SK-N-SH treated with all-trans-retinoic acid at 6 μM for 48 hours (cell line): ENCODE measurements at regions not wholly inside any gene's neighbourhood (a gene's known extent, or its start where the extent isn't known, plus 50 kb on each side); places are given as distances from the start of the nearest gene placed in this dataset.

Source experiments
- ATAC-seq: fragments of 200-7000 bp; cut with Tn5 transposase; 3 replicates; pipeline ENCODE4 v1.9.1; 2020; ENCODE audit warnings: mild to moderate bottlenecking, moderate library complexity
- ARNTL ChIP-seq: fragments of 450-650 bp; formaldehyde crosslinking; IDR thresholded peaks from 2 replicates; pipeline ENCODE4 v1.5.0; 2020; ENCODE audit warnings: low read depth, mild to moderate bottlenecking, moderate library complexity, borderline replicate concordance
- BACH2 ChIP-seq: fragments of 250-450 bp; sonication (Bioruptor Pico); IDR thresholded peaks from 2 replicates; pipeline ENCODE4 v1.9.0; 2021; ENCODE audit warnings: mild to moderate bottlenecking, borderline replicate concordance
- CSDC2 ChIP-seq: fragments of 250-450 bp; sonication (Bioruptor Pico); IDR thresholded peaks from 2 replicates; pipeline ENCODE4 v1.5.0; 2020; ENCODE audit warnings: mild to moderate bottlenecking, moderate library complexity
- ESRRG ChIP-seq: fragments of 250-450 bp; sonication (Bioruptor Pico); IDR thresholded peaks from 2 replicates; pipeline ENCODE4 v1.6.1; 2021; ENCODE audit warnings: mild to moderate bottlenecking
- GLIS3 ChIP-seq: fragments of 250-450 bp; sonication (Bioruptor Pico); IDR thresholded peaks from 2 replicates; pipeline ENCODE4 v1.5.0; 2020; ENCODE audit warnings: mild to moderate bottlenecking, moderate library complexity
- OSR1 ChIP-seq: fragments of 250-450 bp; sonication (Bioruptor Pico); IDR thresholded peaks from 2 replicates; pipeline ENCODE4 v1.8.0; 2022; ENCODE audit warnings: moderate library complexity, mild to moderate bottlenecking, inconsistent platforms
- PPARA ChIP-seq: fragments of 250-450 bp; sonication (Bioruptor Pico); IDR thresholded peaks from 2 replicates; pipeline ENCODE4 v1.5.0; 2020; ENCODE audit warnings: mild to moderate bottlenecking, borderline replicate concordance
- RARB ChIP-seq: fragments of 250-450 bp; sonication (Bioruptor Pico); IDR thresholded peaks from 2 replicates; pipeline ENCODE4 v1.8.0; 2021; ENCODE audit warnings: mild to moderate bottlenecking, moderate library complexity
- TCF4 ChIP-seq: fragments of 250-450 bp; sonication (Bioruptor Pico); IDR thresholded peaks from 2 replicates; pipeline ENCODE4 v1.8.0; 2021; ENCODE audit warnings: mild to moderate bottlenecking, moderate library complexity, borderline replicate concordance
- TOX ChIP-seq: fragments of 250-450 bp; sonication (Bioruptor Pico); IDR thresholded peaks from 2 replicates; pipeline ENCODE4 v1.8.0; 2021; ENCODE audit warnings: mild to moderate bottlenecking, moderate library complexity, borderline replicate concordance
- ZFP3 ChIP-seq: fragments of 250-450 bp; sonication (Bioruptor Pico); IDR thresholded peaks from 2 replicates; pipeline ENCODE4 v1.5.0; 2020; ENCODE audit warnings: mild to moderate bottlenecking, moderate library complexity
- ZFP30 ChIP-seq: fragments of 450-650 bp; formaldehyde crosslinking; IDR thresholded peaks from 2 replicates; pipeline ENCODE4 v1.5.0; 2022; ENCODE audit warnings: mild to moderate bottlenecking, moderate library complexity
- ZNF565 ChIP-seq: fragments of 450-650 bp; formaldehyde crosslinking; conservative IDR thresholded peaks from 2 replicates; pipeline ENCODE4 v1.5.0; 2020; ENCODE audit warnings: low read depth, mild to moderate bottlenecking, moderate library complexity
- ZNF70 ChIP-seq: fragments of 450-650 bp; formaldehyde crosslinking; IDR thresholded peaks from 2 replicates; pipeline ENCODE4 v1.5.0; 2020; ENCODE audit warnings: mild to moderate bottlenecking, moderate library complexity
- ZNF8 ChIP-seq: fragments of 450-650 bp; formaldehyde crosslinking; IDR thresholded peaks from 2 replicates; pipeline ENCODE4 v1.5.0; 2020; ENCODE audit warnings: mild to moderate bottlenecking, moderate library complexity
- TF ChIP-seq, protein P1 (sequence below): fragments of 250-450 bp; sonication (Bioruptor Pico); IDR thresholded peaks from 2 replicates; pipeline ENCODE4 v1.8.0; 2021; ENCODE audit warnings: low read depth, mild to moderate bottlenecking, moderate library complexity, borderline replicate concordance
- TF ChIP-seq, protein P2 (sequence below): fragments of 250-450 bp; sonication (Bioruptor Pico); IDR thresholded peaks from 2 replicates; pipeline ENCODE4 v1.5.0; 2020; ENCODE audit warnings: mild to moderate bottlenecking, moderate library complexity
- TF ChIP-seq, protein P3 (sequence below): fragments of 250-450 bp; sonication (Bioruptor Pico); IDR thresholded peaks from 2 replicates; pipeline ENCODE4 v1.8.0; 2020; ENCODE audit warnings: mild to moderate bottlenecking, moderate library complexity, borderline replicate concordance
- TF ChIP-seq, protein P4 (sequence below): fragments of 250-450 bp; sonication (Bioruptor Pico); IDR thresholded peaks from 2 replicates; pipeline ENCODE4 v1.5.1; 2021; ENCODE audit warnings: mild to moderate bottlenecking, moderate library complexity
- TF ChIP-seq, protein P5 (sequence below): fragments of 250-450 bp; sonication (Bioruptor Pico); IDR thresholded peaks from 2 replicates; pipeline ENCODE4 v1.5.1; 2020; ENCODE audit warnings: low read depth, mild to moderate bottlenecking, moderate library complexity

DNA sequence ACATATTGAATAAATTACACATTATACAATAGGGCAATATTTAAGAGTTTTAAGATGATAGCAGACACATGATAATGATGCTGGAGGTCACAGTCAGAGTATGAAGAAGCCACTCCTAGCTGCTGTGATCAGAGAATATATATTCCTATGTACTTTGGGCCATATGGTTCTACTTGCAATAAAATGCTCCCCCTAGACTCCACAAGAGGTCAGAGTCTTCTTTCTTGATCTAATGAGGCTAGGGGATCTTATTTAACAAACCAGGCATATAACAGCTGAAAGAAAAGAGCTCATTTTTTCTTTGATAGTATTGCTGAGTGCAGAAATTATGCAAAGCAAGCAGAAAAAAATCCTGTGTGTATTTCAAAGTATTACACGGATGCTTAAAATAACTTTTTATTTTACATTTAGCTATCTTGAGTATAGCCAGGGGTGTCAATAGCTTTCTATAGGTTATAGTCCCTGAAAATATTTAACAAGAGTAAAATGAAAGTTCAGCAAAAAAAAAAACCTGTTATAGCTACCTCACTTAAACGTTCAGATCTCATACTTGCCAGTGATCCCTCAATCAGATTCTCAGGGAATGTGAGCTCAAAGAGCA lies 748.7 kb upstream of the CHAC2 start:
- peak; percentile 51; the same call in 2 of the 3 replicates for ATAC-seq
- TF ChIP-seq ZFP3 (no peak), ZNF8 (CRISPR knock-in tag) (no peak), ZNF70 (CRISPR knock-in tag) (no peak)
- TF ChIP-seq, protein P1, sequence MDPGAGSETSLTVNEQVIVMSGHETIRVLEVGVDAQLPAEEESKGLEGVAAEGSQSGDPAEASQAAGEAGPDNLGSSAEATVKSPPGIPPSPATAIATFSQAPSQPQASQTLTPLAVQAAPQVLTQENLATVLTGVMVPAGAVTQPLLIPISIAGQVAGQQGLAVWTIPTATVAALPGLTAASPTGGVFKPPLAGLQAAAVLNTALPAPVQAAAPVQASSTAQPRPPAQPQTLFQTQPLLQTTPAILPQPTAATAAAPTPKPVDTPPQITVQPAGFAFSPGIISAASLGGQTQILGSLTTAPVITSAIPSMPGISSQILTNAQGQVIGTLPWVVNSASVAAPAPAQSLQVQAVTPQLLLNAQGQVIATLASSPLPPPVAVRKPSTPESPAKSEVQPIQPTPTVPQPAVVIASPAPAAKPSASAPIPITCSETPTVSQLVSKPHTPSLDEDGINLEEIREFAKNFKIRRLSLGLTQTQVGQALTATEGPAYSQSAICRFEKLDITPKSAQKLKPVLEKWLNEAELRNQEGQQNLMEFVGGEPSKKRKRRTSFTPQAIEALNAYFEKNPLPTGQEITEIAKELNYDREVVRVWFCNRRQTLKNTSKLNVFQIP (CRISPR knock-in tag): no peak

DNA sequence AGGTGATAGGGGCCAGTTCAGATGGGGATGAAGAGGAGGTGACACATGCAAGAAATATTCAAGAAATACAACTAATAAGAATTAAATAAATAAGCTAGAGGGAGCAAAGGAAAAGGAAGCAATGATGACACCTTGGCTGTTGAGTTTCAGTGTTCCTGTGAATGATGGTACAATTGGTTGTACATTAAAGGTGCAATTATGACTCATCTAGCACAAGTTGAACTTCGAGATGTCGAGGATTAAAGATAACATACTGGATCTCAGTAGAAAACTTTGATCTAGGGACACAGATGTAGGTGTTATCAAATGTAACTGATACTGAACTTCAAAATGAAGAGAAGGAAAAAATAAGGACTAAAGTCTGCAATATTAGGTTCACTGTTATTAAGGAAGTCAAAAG lies 760.6 kb upstream of the CHAC2 start:
- no peak for ATAC-seq
- TF ChIP-seq, protein P2, sequence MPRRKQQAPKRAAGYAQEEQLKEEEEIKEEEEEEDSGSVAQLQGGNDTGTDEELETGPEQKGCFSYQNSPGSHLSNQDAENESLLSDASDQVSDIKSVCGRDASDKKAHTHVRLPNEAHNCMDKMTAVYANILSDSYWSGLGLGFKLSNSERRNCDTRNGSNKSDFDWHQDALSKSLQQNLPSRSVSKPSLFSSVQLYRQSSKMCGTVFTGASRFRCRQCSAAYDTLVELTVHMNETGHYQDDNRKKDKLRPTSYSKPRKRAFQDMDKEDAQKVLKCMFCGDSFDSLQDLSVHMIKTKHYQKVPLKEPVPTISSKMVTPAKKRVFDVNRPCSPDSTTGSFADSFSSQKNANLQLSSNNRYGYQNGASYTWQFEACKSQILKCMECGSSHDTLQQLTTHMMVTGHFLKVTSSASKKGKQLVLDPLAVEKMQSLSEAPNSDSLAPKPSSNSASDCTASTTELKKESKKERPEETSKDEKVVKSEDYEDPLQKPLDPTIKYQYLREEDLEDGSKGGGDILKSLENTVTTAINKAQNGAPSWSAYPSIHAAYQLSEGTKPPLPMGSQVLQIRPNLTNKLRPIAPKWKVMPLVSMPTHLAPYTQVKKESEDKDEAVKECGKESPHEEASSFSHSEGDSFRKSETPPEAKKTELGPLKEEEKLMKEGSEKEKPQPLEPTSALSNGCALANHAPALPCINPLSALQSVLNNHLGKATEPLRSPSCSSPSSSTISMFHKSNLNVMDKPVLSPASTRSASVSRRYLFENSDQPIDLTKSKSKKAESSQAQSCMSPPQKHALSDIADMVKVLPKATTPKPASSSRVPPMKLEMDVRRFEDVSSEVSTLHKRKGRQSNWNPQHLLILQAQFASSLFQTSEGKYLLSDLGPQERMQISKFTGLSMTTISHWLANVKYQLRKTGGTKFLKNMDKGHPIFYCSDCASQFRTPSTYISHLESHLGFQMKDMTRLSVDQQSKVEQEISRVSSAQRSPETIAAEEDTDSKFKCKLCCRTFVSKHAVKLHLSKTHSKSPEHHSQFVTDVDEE (CRISPR knock-in tag): no peak
- no peak for TF ChIP-seq CSDC2 (CRISPR knock-in tag)

DNA sequence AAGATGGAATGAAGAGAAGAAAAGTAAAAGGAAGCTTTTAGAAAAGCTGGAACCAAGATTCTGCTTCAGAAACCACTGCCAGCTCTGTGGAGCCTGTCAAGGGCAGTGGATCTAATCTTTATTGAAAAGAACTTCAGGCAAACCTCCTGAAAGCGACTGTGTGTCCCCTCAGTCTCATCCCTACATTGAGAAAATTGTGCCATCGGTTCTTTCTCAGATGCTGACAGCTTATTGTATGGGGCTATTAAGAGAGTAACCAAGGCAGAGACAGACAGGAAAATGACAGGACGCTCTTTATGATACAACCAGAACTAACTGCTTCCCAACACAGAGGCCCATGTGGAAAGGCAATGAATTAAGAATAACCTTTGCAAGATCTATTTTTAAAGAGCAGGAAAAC lies 763.2 kb upstream of the CHAC2 start:
- ATAC-seq: no peak

More for the DNA sequence above, 763.2 kb upstream of the CHAC2 start:
- TF ChIP-seq, protein P2 (CRISPR knock-in tag): no peak
- TF ChIP-seq BACH2 (CRISPR knock-in tag) (no peak), OSR1 (no peak), ZNF565 (CRISPR knock-in tag) (no peak), PPARA (CRISPR knock-in tag) (no peak), ARNTL (no peak), TCF4 (CRISPR knock-in tag) (no peak), ZFP30 (CRISPR knock-in tag) (no peak), RARB (CRISPR knock-in tag) (no peak), TOX (CRISPR knock-in tag) (no peak), GLIS3 (CRISPR knock-in tag) (no peak), ESRRG (no peak), ZFP3 (no peak)
- TF ChIP-seq, protein P3, sequence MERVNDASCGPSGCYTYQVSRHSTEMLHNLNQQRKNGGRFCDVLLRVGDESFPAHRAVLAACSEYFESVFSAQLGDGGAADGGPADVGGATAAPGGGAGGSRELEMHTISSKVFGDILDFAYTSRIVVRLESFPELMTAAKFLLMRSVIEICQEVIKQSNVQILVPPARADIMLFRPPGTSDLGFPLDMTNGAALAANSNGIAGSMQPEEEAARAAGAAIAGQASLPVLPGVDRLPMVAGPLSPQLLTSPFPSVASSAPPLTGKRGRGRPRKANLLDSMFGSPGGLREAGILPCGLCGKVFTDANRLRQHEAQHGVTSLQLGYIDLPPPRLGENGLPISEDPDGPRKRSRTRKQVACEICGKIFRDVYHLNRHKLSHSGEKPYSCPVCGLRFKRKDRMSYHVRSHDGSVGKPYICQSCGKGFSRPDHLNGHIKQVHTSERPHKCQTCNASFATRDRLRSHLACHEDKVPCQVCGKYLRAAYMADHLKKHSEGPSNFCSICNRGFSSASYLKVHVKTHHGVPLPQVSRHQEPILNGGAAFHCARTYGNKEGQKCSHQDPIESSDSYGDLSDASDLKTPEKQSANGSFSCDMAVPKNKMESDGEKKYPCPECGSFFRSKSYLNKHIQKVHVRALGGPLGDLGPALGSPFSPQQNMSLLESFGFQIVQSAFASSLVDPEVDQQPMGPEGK (CRISPR knock-in tag): no peak
- TF ChIP-seq, protein P4, sequence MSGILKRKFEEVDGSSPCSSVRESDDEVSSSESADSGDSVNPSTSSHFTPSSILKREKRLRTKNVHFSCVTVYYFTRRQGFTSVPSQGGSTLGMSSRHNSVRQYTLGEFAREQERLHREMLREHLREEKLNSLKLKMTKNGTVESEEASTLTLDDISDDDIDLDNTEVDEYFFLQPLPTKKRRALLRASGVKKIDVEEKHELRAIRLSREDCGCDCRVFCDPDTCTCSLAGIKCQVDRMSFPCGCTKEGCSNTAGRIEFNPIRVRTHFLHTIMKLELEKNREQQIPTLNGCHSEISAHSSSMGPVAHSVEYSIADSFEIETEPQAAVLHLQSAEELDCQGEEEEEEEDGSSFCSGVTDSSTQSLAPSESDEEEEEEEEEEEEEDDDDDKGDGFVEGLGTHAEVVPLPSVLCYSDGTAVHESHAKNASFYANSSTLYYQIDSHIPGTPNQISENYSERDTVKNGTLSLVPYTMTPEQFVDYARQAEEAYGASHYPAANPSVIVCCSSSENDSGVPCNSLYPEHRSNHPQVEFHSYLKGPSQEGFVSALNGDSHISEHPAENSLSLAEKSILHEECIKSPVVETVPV (CRISPR knock-in tag): no peak
- TF ChIP-seq, protein P5, sequence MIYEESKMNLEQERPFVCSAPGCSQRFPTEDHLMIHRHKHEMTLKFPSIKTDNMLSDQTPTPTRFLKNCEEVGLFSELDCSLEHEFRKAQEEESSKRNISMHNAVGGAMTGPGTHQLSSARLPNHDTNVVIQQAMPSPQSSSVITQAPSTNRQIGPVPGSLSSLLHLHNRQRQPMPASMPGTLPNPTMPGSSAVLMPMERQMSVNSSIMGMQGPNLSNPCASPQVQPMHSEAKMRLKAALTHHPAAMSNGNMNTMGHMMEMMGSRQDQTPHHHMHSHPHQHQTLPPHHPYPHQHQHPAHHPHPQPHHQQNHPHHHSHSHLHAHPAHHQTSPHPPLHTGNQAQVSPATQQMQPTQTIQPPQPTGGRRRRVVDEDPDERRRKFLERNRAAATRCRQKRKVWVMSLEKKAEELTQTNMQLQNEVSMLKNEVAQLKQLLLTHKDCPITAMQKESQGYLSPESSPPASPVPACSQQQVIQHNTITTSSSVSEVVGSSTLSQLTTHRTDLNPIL (CRISPR knock-in tag): no peak
- TF ChIP-seq, protein P1 (CRISPR knock-in tag): no peak
